ENCODE measurements at regions not wholly inside any gene's neighbourhood (a gene's known extent, or its start where the extent isn't known, plus 50 kb on each side); places are given as distances from the start of the nearest gene placed in this dataset.

DNA sequence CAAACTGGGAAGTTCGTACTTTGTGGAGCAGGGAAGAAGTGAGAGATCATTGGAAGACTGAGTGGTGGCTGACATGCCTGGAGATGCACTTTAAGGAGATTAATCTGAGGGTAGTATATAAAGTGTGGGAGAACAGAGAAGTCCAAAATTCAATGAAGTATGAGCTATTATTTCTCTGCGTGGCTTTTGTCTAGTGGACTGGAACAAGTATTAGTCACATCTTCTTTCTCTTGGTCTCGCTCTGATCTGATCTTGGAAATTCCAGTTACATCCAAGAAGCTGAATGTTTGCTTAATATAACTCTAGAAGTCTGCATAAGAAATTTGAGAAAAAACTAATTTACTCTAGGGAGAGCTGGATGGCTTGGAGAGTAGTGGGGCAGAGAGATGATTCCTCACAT is 64.8 kb upstream of the NR0B1 start:
- TF ChIP-seq CEBPB (IDR thresholded peaks at IDR 0.05; ENCODE audit: low read depth, low read length): no peak
- no peak for TF ChIP-seq CHD2 (IDR thresholded peaks at IDR 0.05; ENCODE audit: low read length)
- TF ChIP-seq USF2 (IDR thresholded peaks at IDR 0.05; ENCODE audit: low read length): no peak
- no peak for TF ChIP-seq FOSL1 (IDR thresholded peaks at IDR 0.05; ENCODE audit: insufficient read depth, low read depth, low read length)
- TF ChIP-seq CHD1 (IDR thresholded peaks at IDR 0.05; ENCODE audit: low read depth, low read length): no peak
- TF ChIP-seq RBBP5 (IDR thresholded peaks at IDR 0.05; ENCODE audit: borderline replicate concordance, low read depth, low read length): no peak
- no peak for TF ChIP-seq RFX5 (IDR thresholded peaks at IDR 0.05; ENCODE audit: borderline replicate concordance, low read depth, low read length)
- TF ChIP-seq TAF1 (IDR thresholded peaks at IDR 0.05; ENCODE audit: low read depth, low read length): no peak
- TF ChIP-seq, protein P1, sequence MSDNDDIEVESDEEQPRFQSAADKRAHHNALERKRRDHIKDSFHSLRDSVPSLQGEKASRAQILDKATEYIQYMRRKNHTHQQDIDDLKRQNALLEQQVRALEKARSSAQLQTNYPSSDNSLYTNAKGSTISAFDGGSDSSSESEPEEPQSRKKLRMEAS (IDR thresholded peaks at IDR 0.05): no peak
- no peak for TF ChIP-seq RNF2 (IDR thresholded peaks at IDR 0.05; ENCODE audit: borderline replicate concordance, low read depth, low read length, missing control alignments, poor library complexity, severe bottlenecking)
- no peak for TF ChIP-seq NANOG (IDR thresholded peaks at IDR 0.05; ENCODE audit: insufficient read depth, low read depth, low read length, poor library complexity, severe bottlenecking)
- TF ChIP-seq SIRT6 (IDR thresholded peaks at IDR 0.05; ENCODE audit: low read length): no peak
- no peak for TF ChIP-seq TEAD4 (IDR thresholded peaks at IDR 0.05; ENCODE audit: low read depth, low read length)
- no peak for TF ChIP-seq MAFK (IDR thresholded peaks at IDR 0.05; ENCODE audit: low read depth, low read length)
- no peak for TF ChIP-seq SP2 (IDR thresholded peaks at IDR 0.05; ENCODE audit: low read length)
- POLR2A ChIA-PET (ENCODE audit: partially characterized antibody): no interaction called here
- FAIRE-seq (peak; percentile 32), DNase-seq (ENCODE audit: low read depth in 1 of 2, low spot score in 2 of 2) (no peak)
- no peak overlapping the region for H3K18ac ChIP-seq (ENCODE audit: extremely low read depth, low read length)
- no peaks in the 10 kb centered on the region for H3K79me1 ChIP-seq (ENCODE audit: low read depth, low read length)
- no peak overlapping the region for H3K14ac ChIP-seq (ENCODE audit: insufficient read length)
- no peak overlapping the region for H4K8ac ChIP-seq (ENCODE audit: extremely low read depth, insufficient read depth, low read length)
- H2BK5ac ChIP-seq (ENCODE audit: low read depth, low read length): no peak overlapping the region
- H2BK12ac ChIP-seq (ENCODE audit: low read depth, low read length): no peak overlapping the region
- CTCF ChIA-PET (ENCODE audit: partially characterized antibody): no interaction called here
- H3K23me2 ChIP-seq (ENCODE audit: low read depth, low read length): no peaks in the 10 kb centered on the region
- no peaks in the 10 kb centered on the region for H3K79me2 ChIP-seq (ENCODE audit: control insufficient read depth in 1 of 2, insufficient read depth in 2 of 2, low read length in 2 of 2)
- H2AK5ac ChIP-seq (ENCODE audit: low read depth, low read length): no peak overlapping the region
- no peaks in the 10 kb centered on the region for H4K20me1 ChIP-seq (replicated peaks in 1 of 2; ENCODE audit: control insufficient read depth in 1 of 2, insufficient read depth in 2 of 2, low read length in 2 of 2)
- H3K4ac ChIP-seq (replicated peaks; ENCODE audit: insufficient read length, low read depth, low read length): no peak overlapping the region
- no peak overlapping the region for H3K4me2 ChIP-seq (ENCODE audit: insufficient read depth in 1 of 2, low read depth in 2 of 2, low read length in 2 of 2)
- H3K9ac ChIP-seq (replicated peaks in 1 of 4; ENCODE audit: extremely low read depth in 1 of 4, low read depth in 3 of 4, low read length in 3 of 4): no peak overlapping the region
- H4K5ac ChIP-seq (ENCODE audit: insufficient read length, low read depth, low read length): no peak overlapping the region
- no peaks in the 10 kb centered on the region for H3K9me3 ChIP-seq (ENCODE audit: insufficient read depth in 2 of 2, low read depth in 1 of 2, low read length in 1 of 2)
- no peaks in the 10 kb centered on the region for H3K36me3 ChIP-seq (ENCODE audit: control insufficient read depth in 2 of 4, insufficient read depth in 4 of 4, low read length in 3 of 4)
- no peak overlapping the region for H3K56ac ChIP-seq (replicated peaks; ENCODE audit: insufficient read length, low read depth, low read length)
- no peak overlapping the region for H2AFZ ChIP-seq (ENCODE audit: low read length)
- H3K27me3 ChIP-seq (replicated peaks in 1 of 4; ENCODE audit: control insufficient read depth in 3 of 4, extremely low read depth in 1 of 4, insufficient read depth in 3 of 4, low read length in 3 of 4): no peaks in the 10 kb centered on the region
- H3K4me3 ChIP-seq (ENCODE audit: extremely low read depth in 1 of 4, insufficient read depth in 2 of 4, low read depth in 3 of 4, low read length in 4 of 4): no peak overlapping the region
- no peak overlapping the region for H2BK120ac ChIP-seq (replicated peaks; ENCODE audit: low read depth, low read length)
- no peaks in the 10 kb centered on the region for H3K4me1 ChIP-seq (replicated peaks in 1 of 4; ENCODE audit: control insufficient read depth in 3 of 4, insufficient read depth in 4 of 4, low read length in 3 of 4)
- no peak overlapping the region for H2BK15ac ChIP-seq (ENCODE audit: low read length)
- H3K23ac ChIP-seq (ENCODE audit: insufficient read length): no peak overlapping the region
- no peak overlapping the region for H3K27ac ChIP-seq (ENCODE audit: low read depth, low read length)
- H2BK20ac ChIP-seq (ENCODE audit: low read length): no peak overlapping the region
- WGBS, 2 experiments (ENCODE audit: extremely low coverage in 1 of 2, insufficient coverage in 1 of 2, insufficient read length in 1 of 2, insufficient replicate concordance in 2 of 2, low coverage in 1 of 2, low lambda C conversion rate in 2 of 2, missing lambda C conversion rate in 1 of 2): 96% methylated on average over 2 of the region's 3 CpGs; no CpG with 5 or more reads in 1 of the 2 experiments
- no peak overlapping the region for H4K91ac ChIP-seq (replicated peaks; ENCODE audit: insufficient read length, low read length)
